ENCODE measurements at regions not wholly inside any gene's neighbourhood (a gene's known extent, or its start where the extent isn't known, plus 50 kb on each side); places are given as distances from the start of the nearest gene placed in this dataset.

GRCh38 chr13:68272652-68273051, 1042.5 kb upstream of the PCDH9 start:
- dilution Hi-C loops (cut with MboI; ENCODE audit: extremely low pct_ligation_motif_present, low sequenced_read_pairs) = no loop called here
- no peaks in the 10 kb centered on the region for H3K36me3 ChIP-seq (ENCODE audit: control insufficient read depth in 2 of 2, extremely low read depth in 1 of 2, insufficient read depth in 2 of 2, low read length in 2 of 2)
- H3K9ac ChIP-seq (ENCODE audit: control insufficient read depth, extremely low read depth, insufficient read depth, low read length) = no peak overlapping the region
- no peak overlapping the region for H3K4me3 ChIP-seq (ENCODE audit: control insufficient read depth in 2 of 3, extremely low read depth in 1 of 3, insufficient read depth in 2 of 3, low read depth in 1 of 3, low read length in 3 of 3)
- no peak for TF ChIP-seq EZH2 (IDR thresholded peaks at IDR 0.05; ENCODE audit: low read length)
- no peak for TF ChIP-seq CTCF (optimal IDR thresholded peaks at IDR 0.05 in 1 of 3, IDR thresholded peaks at IDR 0.05 in 1 of 3, conservative IDR thresholded peaks at IDR 0.05 in 1 of 3; ENCODE audit: extremely low read depth in 1 of 3, insufficient read depth in 2 of 3, low read length in 3 of 3)
- H3K79me2 ChIP-seq (ENCODE audit: control insufficient read depth, insufficient read depth, low read length) = no peaks in the 10 kb centered on the region
- H3K4me1 ChIP-seq (ENCODE audit: control insufficient read depth, extremely low read depth, insufficient read depth, low read length) = no peaks in the 10 kb centered on the region
- no peaks in the 10 kb centered on the region for H3K27me3 ChIP-seq (ENCODE audit: control insufficient read depth, extremely low read depth, insufficient read depth, low read length)
- DNase-seq (ENCODE audit: low read depth, low spot score) (no peak), FAIRE-seq (no peak)
- no peaks in the 10 kb centered on the region for H4K20me1 ChIP-seq (ENCODE audit: control insufficient read depth, extremely low read depth, insufficient read depth, low read length)
- H2AFZ ChIP-seq (ENCODE audit: control insufficient read depth, low read length) = no peak overlapping the region
- no peaks in the 10 kb centered on the region for H3K9me3 ChIP-seq (ENCODE audit: control insufficient read depth, low read depth, low read length)
- no peaks in the 10 kb centered on the region for H3K9me1 ChIP-seq (ENCODE audit: control insufficient read depth, extremely low read depth, insufficient read depth, low read length)
- H3K27ac ChIP-seq (ENCODE audit: control insufficient read depth, insufficient read depth, low read length) = no peak overlapping the region
- no peak overlapping the region for H3K4me2 ChIP-seq (ENCODE audit: control insufficient read depth, extremely low read depth, insufficient read depth, low read depth, low read length)

- H3K27ac ChIP-seq (ENCODE audit: control insufficient read depth, insufficient read depth, low read length) = no peak overlapping the region
- no peaks in the 10 kb centered on the region for H3K4me1 ChIP-seq (ENCODE audit: control insufficient read depth, extremely low read depth, insufficient read depth, low read length)
- DNase-seq (ENCODE audit: low read depth, low spot score) (no peak), FAIRE-seq (no peak)
- H3K36me3 ChIP-seq (ENCODE audit: control insufficient read depth in 2 of 2, extremely low read depth in 1 of 2, insufficient read depth in 2 of 2, low read length in 2 of 2) = no peaks in the 10 kb centered on the region
- H4K20me1 ChIP-seq (ENCODE audit: control insufficient read depth, extremely low read depth, insufficient read depth, low read length) = no peaks in the 10 kb centered on the region
- H3K4me2 ChIP-seq (ENCODE audit: control insufficient read depth, extremely low read depth, insufficient read depth, low read depth, low read length) = no peak overlapping the region
- TF ChIP-seq CTCF (optimal IDR thresholded peaks at IDR 0.05 in 1 of 3, IDR thresholded peaks at IDR 0.05 in 1 of 3, conservative IDR thresholded peaks at IDR 0.05 in 1 of 3; ENCODE audit: extremely low read depth in 1 of 3, insufficient read depth in 2 of 3, low read length in 3 of 3) = no peak
- TF ChIP-seq EZH2 (IDR thresholded peaks at IDR 0.05; ENCODE audit: low read length) = no peak
- dilution Hi-C loops (cut with MboI; ENCODE audit: extremely low pct_ligation_motif_present, low sequenced_read_pairs) = no loop called here
- no peaks in the 10 kb centered on the region for H3K27me3 ChIP-seq (ENCODE audit: control insufficient read depth, extremely low read depth, insufficient read depth, low read length)
- H3K9ac ChIP-seq (ENCODE audit: control insufficient read depth, extremely low read depth, insufficient read depth, low read length) = no peak overlapping the region
- no peaks in the 10 kb centered on the region for H3K9me1 ChIP-seq (ENCODE audit: control insufficient read depth, extremely low read depth, insufficient read depth, low read length)
- H3K79me2 ChIP-seq (ENCODE audit: control insufficient read depth, insufficient read depth, low read length) = no peaks in the 10 kb centered on the region
- H3K9me3 ChIP-seq (ENCODE audit: control insufficient read depth, low read depth, low read length) = no peaks in the 10 kb centered on the region
- H2AFZ ChIP-seq (ENCODE audit: control insufficient read depth, low read length) = no peak overlapping the region
- H3K4me3 ChIP-seq (ENCODE audit: control insufficient read depth in 2 of 3, extremely low read depth in 1 of 3, insufficient read depth in 2 of 3, low read depth in 1 of 3, low read length in 3 of 3) = no peak overlapping the region
Observed at GRCh38 chr13:68264692-68265091, 1034.6 kb upstream of the PCDH9 start.

All from keratinocyte (primary cell).